NT2/D1 (cell line): ENCODE measurements at regions not wholly inside any gene's neighbourhood (a gene's known extent, or its start where the extent isn't known, plus 50 kb on each side); places are given as distances from the start of the nearest gene placed in this dataset.

Experiments
- DNase-seq: peaks from one replicate; pipeline ENCODE4 v3.0.0-alpha.2; 2011; ENCODE audit warnings: low read depth, low spot score
- H3K27me3 ChIP-seq: 2 replicates; pipeline ENCODE4 v1.6.0; 2011; ENCODE audit warnings: mild to moderate bottlenecking; ENCODE audit not compliant: insufficient read length, insufficient read depth
- H3K36me3 ChIP-seq: 2 replicates; pipeline ENCODE4 v1.6.1; 2011; ENCODE audit warnings: mild to moderate bottlenecking, low read length, mixed read lengths; ENCODE audit not compliant: insufficient read depth, insufficient read length
- H3K4me1 ChIP-seq: 2 replicates; pipeline ENCODE4 v1.5.1; 2011; ENCODE audit not compliant: insufficient read depth, insufficient read length
- H3K4me3 ChIP-seq: 2 replicates; pipeline ENCODE4 v1.5.1; 2011; ENCODE audit warnings: low read depth; ENCODE audit not compliant: insufficient read length
- H3K9ac ChIP-seq: 2 replicates; pipeline ENCODE4 v1.6.0; 2011; ENCODE audit warnings: low read depth; ENCODE audit not compliant: insufficient read length
- H3K9me3 ChIP-seq: 2 replicates; pipeline ENCODE4 v1.5.1; 2011; ENCODE audit warnings: mild to moderate bottlenecking, low read length; ENCODE audit not compliant: insufficient read depth
- SUZ12 ChIP-seq: IDR thresholded peaks from 2 replicates; pipeline ENCODE4 v1.6.1; 2011; ENCODE audit not compliant: insufficient read length, insufficient read depth; ENCODE audit errors: extremely low read depth
- YY1 ChIP-seq: IDR thresholded peaks from 2 replicates; pipeline ENCODE4 v1.6.1; 2011; ENCODE audit not compliant: insufficient read length, insufficient read depth
- ZNF274 ChIP-seq: IDR thresholded peaks from 2 replicates; pipeline ENCODE4 v1.6.1; 2011; ENCODE audit warnings: mild to moderate bottlenecking, low read depth, low read length

GRCh38 chr19:20339444-20339843, 172.4 kb downstream of the ZNF486 start:
- Histone ChIP-seq H3K27me3 (no peaks in the 10 kb centered on the region), H3K9me3 (no peaks in the 10 kb centered on the region), H3K36me3 (no peaks in the 10 kb centered on the region), H3K4me3 (no peak overlapping the region), H3K9ac (no peak overlapping the region), H3K4me1 (no peaks in the 10 kb centered on the region)
- DNase-seq = no peak
- TF ChIP-seq ZNF274 = no peak
- TF ChIP-seq SUZ12 = no peak
- TF ChIP-seq YY1 = no peak

DNA sequence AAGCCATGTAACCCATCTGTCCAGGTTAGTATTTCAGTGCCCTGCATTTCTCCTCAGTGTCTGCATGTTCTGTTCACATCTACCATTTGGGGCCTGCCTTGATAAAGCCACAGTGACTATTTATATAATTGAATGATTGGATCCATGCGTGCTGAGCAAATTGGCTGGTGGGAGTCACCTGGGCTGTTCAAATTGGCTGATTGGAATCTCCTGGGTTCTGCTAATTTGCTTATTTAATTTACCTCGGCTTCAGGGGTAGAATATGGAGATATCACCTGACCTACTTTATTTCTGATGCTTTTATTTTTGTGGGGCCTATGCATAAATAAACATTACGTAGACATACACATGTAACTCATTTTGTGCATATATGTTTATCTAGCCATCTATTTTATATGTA, 167.7 kb downstream of the ZNF486 start:
- no peak for DNase-seq
- Histone ChIP-seq H3K9ac (no peak overlapping the region), H3K4me1 (no peaks in the 10 kb centered on the region), H3K36me3 (no peaks in the 10 kb centered on the region), H3K27me3 (no peaks in the 10 kb centered on the region), H3K4me3 (no peak overlapping the region), H3K9me3 (no peaks in the 10 kb centered on the region; the same call in 1 of the 2 replicates)
- TF ChIP-seq YY1 (no peak), ZNF274 (no peak), SUZ12 (no peak)

DNA sequence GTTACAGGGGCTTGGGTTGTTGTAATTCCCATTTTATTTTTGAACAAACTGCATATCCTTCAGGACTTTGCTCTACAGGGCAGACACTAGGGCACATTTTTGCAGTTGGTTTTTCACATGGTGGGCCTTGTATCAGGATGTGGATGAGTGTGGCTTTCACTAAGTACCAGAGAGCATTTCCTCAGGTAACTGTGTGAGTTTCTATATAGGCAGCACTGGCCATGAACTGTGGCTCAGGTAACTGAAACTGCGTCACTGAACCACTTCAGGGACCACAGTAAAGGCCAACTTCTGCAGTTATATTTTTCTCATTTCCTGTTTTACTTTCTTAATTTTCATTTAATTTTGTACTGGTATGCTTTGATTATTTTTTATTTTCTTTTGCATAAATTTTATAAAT, 166.5 kb downstream of the ZNF486 start:
- TF ChIP-seq ZNF274 = no peak
- no peak for TF ChIP-seq YY1
- TF ChIP-seq SUZ12 = no peak
- H3K27me3 ChIP-seq = no peaks in the 10 kb centered on the region
- DNase-seq = no peak
- H3K9ac ChIP-seq = no peak overlapping the region
- no peaks in the 10 kb centered on the region for H3K36me3 ChIP-seq
- H3K4me1 ChIP-seq = no peaks in the 10 kb centered on the region
- H3K4me3 ChIP-seq = no peak overlapping the region
- no peaks in the 10 kb centered on the region; the same call in 1 of the 2 replicates for H3K9me3 ChIP-seq

DNA sequence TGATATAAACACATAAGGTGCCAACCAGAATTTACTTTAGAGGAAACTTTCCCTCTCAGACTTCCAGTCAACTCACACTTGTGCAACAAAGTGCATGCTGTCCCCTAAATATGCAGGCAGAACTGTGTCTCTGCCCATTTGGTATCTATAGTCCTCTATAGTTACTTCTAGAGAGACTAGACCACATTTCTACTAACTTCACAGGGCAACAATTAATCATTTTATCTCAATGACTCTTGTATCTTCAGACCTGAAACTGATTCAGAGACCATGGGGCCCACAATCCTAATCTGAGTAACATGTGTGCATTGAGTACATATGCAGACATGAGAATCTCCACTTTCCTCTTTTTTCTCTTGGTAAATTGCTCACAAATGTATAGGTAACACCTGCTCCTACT, 158.1 kb downstream of the ZNF486 start:
- Histone ChIP-seq H3K27me3 (no peaks in the 10 kb centered on the region), H3K9me3 (peaks cover 9% of the 10 kb centered on the region; the same call in 1 of the 2 replicates), H3K9ac (no peak overlapping the region), H3K4me1 (no peaks in the 10 kb centered on the region), H3K4me3 (no peak overlapping the region), H3K36me3 (no peaks in the 10 kb centered on the region)
- DNase-seq = no peak
- TF ChIP-seq YY1 (no peak), ZNF274 (no peak), SUZ12 (no peak)

DNA sequence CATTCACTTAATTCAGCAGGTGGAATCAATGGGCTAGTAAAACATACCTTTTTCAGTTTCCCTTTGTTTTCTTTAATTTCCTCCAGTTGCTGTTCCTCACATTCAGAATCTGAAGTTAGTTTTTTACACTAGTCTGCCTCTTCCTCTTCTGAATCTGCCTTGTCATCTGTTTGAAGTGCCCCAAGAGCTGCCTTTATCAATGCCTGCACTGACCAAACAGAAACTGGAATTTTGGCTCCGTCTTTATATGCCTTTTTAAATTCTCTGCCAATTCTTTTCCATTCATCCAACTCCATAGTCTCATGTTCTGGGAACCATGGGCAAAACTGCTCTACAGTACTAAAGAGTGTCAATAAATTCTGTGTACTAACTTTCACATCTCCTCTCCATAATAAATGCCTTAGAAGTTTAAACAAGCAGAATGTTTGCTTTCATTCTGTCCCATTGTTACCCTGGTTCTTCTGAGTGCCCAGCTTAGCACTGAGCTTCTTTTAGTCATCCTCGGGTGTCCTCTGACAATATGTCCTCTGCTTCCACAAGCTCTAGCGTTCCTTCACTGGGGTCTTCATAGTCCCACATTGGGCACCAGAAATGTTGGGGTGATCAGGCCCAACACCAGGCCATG, 154.2 kb downstream of the ZNF486 start:
- no peak for DNase-seq
- Histone ChIP-seq H3K9ac (no peak overlapping the region), H3K27me3 (no peaks in the 10 kb centered on the region), H3K4me3 (no peak overlapping the region), H3K4me1 (no peaks in the 10 kb centered on the region), H3K36me3 (no peaks in the 10 kb centered on the region), H3K9me3 (peaks cover 15% of the 10 kb centered on the region; the same call in 1 of the 2 replicates)
- no peak for TF ChIP-seq ZNF274
- no peak for TF ChIP-seq YY1
- no peak for TF ChIP-seq SUZ12

- no peaks in the 10 kb centered on the region for H3K4me1 ChIP-seq
- no peaks in the 10 kb centered on the region for H3K36me3 ChIP-seq
- DNase-seq = no peak
- peaks cover 15% of the 10 kb centered on the region; the same call in 1 of the 2 replicates for H3K9me3 ChIP-seq
- H3K4me3 ChIP-seq = no peak overlapping the region
- no peak overlapping the region for H3K9ac ChIP-seq
- H3K27me3 ChIP-seq = no peaks in the 10 kb centered on the region
- TF ChIP-seq ZNF274 (no peak), YY1 (no peak), SUZ12 (no peak)
These were observed 153.2 kb downstream of the ZNF486 start for GRCh38 chr19:20320191-20320590.

DNA sequence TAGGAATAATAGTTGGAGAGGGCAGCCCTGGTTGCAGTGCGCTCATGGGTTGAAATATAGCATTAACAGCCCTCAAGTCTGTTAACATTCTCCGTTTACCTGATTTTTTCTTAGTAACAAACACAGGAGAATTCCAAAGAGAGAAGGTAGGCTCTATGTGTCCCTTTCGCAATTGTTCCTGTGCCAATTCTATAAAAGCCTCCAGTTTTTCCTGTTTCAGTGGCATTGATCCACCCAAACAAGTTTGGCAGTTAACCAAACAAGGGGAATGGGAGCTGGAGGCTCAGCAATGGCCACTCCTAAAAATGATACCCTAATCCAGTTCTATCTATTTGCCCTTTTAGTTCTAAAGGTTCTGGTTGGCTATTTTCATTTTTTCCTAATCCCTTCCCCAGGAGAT, 151.6 kb downstream of the ZNF486 start:
- Histone ChIP-seq H3K36me3 (no peaks in the 10 kb centered on the region), H3K27me3 (no peaks in the 10 kb centered on the region), H3K9ac (no peak overlapping the region), H3K4me1 (no peaks in the 10 kb centered on the region), H3K9me3 (peaks cover 15% of the 10 kb centered on the region; the same call in 1 of the 2 replicates), H3K4me3 (no peak overlapping the region)
- DNase-seq = no peak
- TF ChIP-seq YY1 (no peak), ZNF274 (no peak), SUZ12 (no peak)
